Stomach (tissue), 4 donors: ENCODE measurements at regions not wholly inside any gene's neighbourhood (a gene's known extent, or its start where the extent isn't known, plus 50 kb on each side); places are given as distances from the start of the nearest gene placed in this dataset.

Experiments used
- CTCF ChIP-seq, 7 experiments: fragments of 450-650 bp in 4 of 7; fragments of 200-600 bp in 3 of 7; sonication (generic) in 3 of 7; IDR thresholded peaks; one replicate each; pipeline ENCODE4 v1.5.1; 2016 to 2019; ENCODE audit warnings: antibody characterized with exemption in 7 of 7, control low read depth in 2 of 7, mild to moderate bottlenecking in 1 of 7
- EP300 ChIP-seq: sonication (generic); formaldehyde crosslinking; IDR thresholded peaks from one replicate; pipeline ENCODE4 v1.6.1; 2017; ENCODE audit warnings: antibody characterized with exemption

GRCh38 chr20:8948442-8949020, 120.4 kb upstream of the PLCB4 start:
- TF ChIP-seq CTCF (IDR thresholded peaks at IDR 0.05) = no peak
- no peak for TF ChIP-seq EP300
